Fibroblast of lung (primary cell): ENCODE measurements at regions not wholly inside any gene's neighbourhood (a gene's known extent, or its start where the extent isn't known, plus 50 kb on each side); places are given as distances from the start of the nearest gene placed in this dataset.

Source experiments
- DNase-seq, 2 donors: peaks; one replicate each; pipeline versions ENCODE4 v3.0.0 to v3.0.0-alpha.2; 2010; ENCODE audit warnings: low read depth in 2 of 2
- H2AFZ ChIP-seq: 2 replicates; pipeline ENCODE4 v1.5.1; 2012; ENCODE audit warnings: low read length, control low read depth, inconsistent platforms
- H3K27ac ChIP-seq: 2 replicates; pipeline ENCODE4 v1.5.1; 2011; ENCODE audit warnings: low read length, control low read depth; ENCODE audit not compliant: insufficient read depth
- H3K27me3 ChIP-seq: 2 replicates; pipeline ENCODE4 v1.5.1; 2011; ENCODE audit warnings: mild to moderate bottlenecking, low read length; ENCODE audit not compliant: control insufficient read depth, insufficient read depth
- H3K36me3 ChIP-seq: 2 replicates; pipeline ENCODE4 v1.5.1; 2011; ENCODE audit warnings: low read length; ENCODE audit not compliant: control insufficient read depth, insufficient read depth
- H3K4me1 ChIP-seq: 2 replicates; pipeline ENCODE4 v1.5.1; 2011; ENCODE audit warnings: low read length; ENCODE audit not compliant: control insufficient read depth, insufficient read depth; ENCODE audit errors: extremely low read depth
- H3K4me2 ChIP-seq: 2 replicates; pipeline ENCODE4 v1.5.1; 2011; ENCODE audit warnings: low read length, control low read depth; ENCODE audit not compliant: insufficient read depth; ENCODE audit errors: extremely low read depth
- H3K4me3 ChIP-seq, 4 experiments: fragments of 200-600 bp in 1 of 4; sonication (generic) in 1 of 4; replicated peaks in 1 of 4; 2 replicates each; pipeline ENCODE4 v1.5.1; 2011 to 2016; ENCODE audit warnings: low read length in 4 of 4, low read depth in 3 of 4, mild to moderate bottlenecking in 3 of 4, control low read depth in 2 of 4, inconsistent platforms in 1 of 4, mixed read lengths in 1 of 4; ENCODE audit not compliant: insufficient read depth in 1 of 4; ENCODE audit errors: control extremely low read depth in 1 of 4
- H3K79me2 ChIP-seq: 2 replicates; pipeline ENCODE4 v1.5.1; 2012; ENCODE audit warnings: mild to moderate bottlenecking, low read length, inconsistent platforms; ENCODE audit not compliant: control insufficient read depth, insufficient read depth
- H3K9ac ChIP-seq: 2 replicates; pipeline ENCODE4 v1.5.1; 2011; ENCODE audit warnings: mild to moderate bottlenecking, low read length, control low read depth; ENCODE audit not compliant: insufficient read depth
- H3K9me3 ChIP-seq: 2 replicates; pipeline ENCODE4 v1.5.1; 2012; ENCODE audit warnings: low read depth, low read length; ENCODE audit not compliant: control insufficient read depth, insufficient read depth
- H4K20me1 ChIP-seq: 2 replicates; pipeline ENCODE4 v1.5.1; 2011; ENCODE audit warnings: low read length; ENCODE audit not compliant: control insufficient read depth, insufficient read depth; ENCODE audit errors: extremely low read depth
- EZH2 ChIP-seq: IDR thresholded peaks from 2 replicates; pipeline ENCODE4 v1.5.1; 2012; ENCODE audit warnings: low read length, control low read depth, mild to moderate bottlenecking; ENCODE audit errors: missing control alignments
- TF ChIP-seq, protein P1 (sequence below), 2 donors: IDR thresholded peaks in 1 of 2; conservative IDR thresholded peaks in 1 of 2; 1 replicate in 1 of 2; 2 replicates in 1 of 2; pipeline ENCODE4 v1.5.1; 2011 to 2012; ENCODE audit warnings: low read length in 2 of 2, control low read depth in 1 of 2, inconsistent platforms in 1 of 2, low read depth in 1 of 2, mild to moderate bottlenecking in 1 of 2

DNA sequence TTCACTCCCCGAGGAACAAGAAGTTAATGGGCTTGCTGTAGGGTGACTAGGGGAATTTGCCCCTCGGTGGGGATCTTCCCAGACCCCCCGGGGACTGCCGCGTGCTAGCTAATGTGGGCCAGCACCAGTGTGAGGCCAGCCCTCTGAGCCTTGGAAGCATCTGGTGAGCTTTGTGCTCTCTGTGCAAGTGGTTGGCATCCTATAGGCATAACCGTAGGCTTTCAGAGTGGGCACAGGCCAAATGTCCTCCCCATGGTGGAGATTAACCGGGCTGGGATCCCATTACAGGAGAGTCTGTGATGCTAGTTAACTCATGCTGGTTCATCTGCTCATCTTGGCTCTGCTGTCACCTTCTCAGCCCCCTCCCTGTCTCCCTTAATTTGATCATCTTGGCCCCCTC lies 125.7 kb downstream of the TRIM29 start:
- H3K27me3 ChIP-seq = no peaks in the 10 kb centered on the region

DNA sequence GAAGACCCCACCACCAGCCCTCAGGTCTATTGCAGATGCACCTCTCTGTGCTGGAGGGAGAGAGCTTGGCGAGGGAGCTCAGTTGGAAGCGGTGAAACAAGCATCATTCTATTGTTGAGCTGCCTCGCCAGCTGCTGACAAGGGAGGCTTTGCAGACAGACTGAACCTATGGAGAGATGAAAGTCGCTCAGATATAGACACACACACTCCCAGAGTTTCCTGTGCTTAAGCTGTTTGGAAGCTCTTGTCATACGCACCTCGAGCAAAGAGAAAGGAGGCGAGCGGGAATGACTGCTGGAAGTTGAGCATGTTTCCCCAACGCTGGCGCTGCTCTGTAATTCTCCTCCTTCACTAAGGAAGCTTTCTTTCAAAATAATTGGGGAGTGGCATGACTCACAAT lies 126.1 kb downstream of the TRIM29 start:
- TF ChIP-seq, protein P1, sequence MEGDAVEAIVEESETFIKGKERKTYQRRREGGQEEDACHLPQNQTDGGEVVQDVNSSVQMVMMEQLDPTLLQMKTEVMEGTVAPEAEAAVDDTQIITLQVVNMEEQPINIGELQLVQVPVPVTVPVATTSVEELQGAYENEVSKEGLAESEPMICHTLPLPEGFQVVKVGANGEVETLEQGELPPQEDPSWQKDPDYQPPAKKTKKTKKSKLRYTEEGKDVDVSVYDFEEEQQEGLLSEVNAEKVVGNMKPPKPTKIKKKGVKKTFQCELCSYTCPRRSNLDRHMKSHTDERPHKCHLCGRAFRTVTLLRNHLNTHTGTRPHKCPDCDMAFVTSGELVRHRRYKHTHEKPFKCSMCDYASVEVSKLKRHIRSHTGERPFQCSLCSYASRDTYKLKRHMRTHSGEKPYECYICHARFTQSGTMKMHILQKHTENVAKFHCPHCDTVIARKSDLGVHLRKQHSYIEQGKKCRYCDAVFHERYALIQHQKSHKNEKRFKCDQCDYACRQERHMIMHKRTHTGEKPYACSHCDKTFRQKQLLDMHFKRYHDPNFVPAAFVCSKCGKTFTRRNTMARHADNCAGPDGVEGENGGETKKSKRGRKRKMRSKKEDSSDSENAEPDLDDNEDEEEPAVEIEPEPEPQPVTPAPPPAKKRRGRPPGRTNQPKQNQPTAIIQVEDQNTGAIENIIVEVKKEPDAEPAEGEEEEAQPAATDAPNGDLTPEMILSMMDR (conservative IDR thresholded peaks at IDR 0.05 in 1 of 2, IDR thresholded peaks at IDR 0.05 in 1 of 2; ENCODE audit: low read depth in 1 of 2, low read length in 2 of 2) = no peak
- no peak for TF ChIP-seq EZH2
- Histone ChIP-seq H3K4me2 (no peak overlapping the region), H3K9ac (no peak overlapping the region), H3K9me3 (no peaks in the 10 kb centered on the region), H4K20me1 (no peaks in the 10 kb centered on the region), H3K4me1 (no peaks in the 10 kb centered on the region), H3K27ac (no peak overlapping the region), H3K27me3 (no peaks in the 10 kb centered on the region), H3K4me3 (no peak overlapping the region), H2AFZ (no peak overlapping the region), H3K36me3 (no peaks in the 10 kb centered on the region), H3K79me2 (no peaks in the 10 kb centered on the region)
- no peak for DNase-seq

More for the DNA sequence above, 125.7 kb downstream of the TRIM29 start:
- DNase-seq = no peak
- Histone ChIP-seq H3K36me3 (no peaks in the 10 kb centered on the region), H3K4me3 (no peak overlapping the region), H3K27ac (no peak overlapping the region), H3K9me3 (no peaks in the 10 kb centered on the region), H2AFZ (no peak overlapping the region), H3K9ac (no peak overlapping the region), H4K20me1 (no peaks in the 10 kb centered on the region), H3K4me1 (no peaks in the 10 kb centered on the region), H3K4me2 (no peak overlapping the region), H3K79me2 (no peaks in the 10 kb centered on the region)
- TF ChIP-seq EZH2 = no peak
- TF ChIP-seq, protein P1 (conservative IDR thresholded peaks at IDR 0.05 in 1 of 2, IDR thresholded peaks at IDR 0.05 in 1 of 2; ENCODE audit: low read depth in 1 of 2, low read length in 2 of 2) = no peak

DNA sequence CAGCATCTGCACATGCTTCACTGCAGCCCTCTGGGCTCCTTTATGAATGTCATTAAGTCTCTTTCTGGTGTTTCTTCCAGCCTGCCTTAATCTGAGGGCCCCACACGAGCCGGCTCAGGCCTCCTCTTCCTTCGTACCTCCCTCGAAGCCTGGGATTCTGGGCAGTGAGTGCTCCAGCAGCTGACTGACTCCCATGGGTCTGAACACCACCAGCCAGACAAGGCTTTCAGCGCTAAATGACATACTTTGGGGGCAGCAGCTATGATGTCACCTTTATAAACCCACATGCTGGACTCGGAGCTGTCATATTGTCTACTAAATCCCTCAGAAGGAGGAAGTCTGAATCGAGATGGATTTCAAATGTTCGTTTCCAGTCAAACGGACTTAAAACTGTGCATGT lies 127.1 kb downstream of the TRIM29 start:
- H3K4me3 ChIP-seq = no peak overlapping the region
- no peaks in the 10 kb centered on the region for H3K27me3 ChIP-seq
- H3K4me1 ChIP-seq = no peaks in the 10 kb centered on the region
- H2AFZ ChIP-seq = no peak overlapping the region
- no peak for DNase-seq
- H4K20me1 ChIP-seq = no peaks in the 10 kb centered on the region
- H3K79me2 ChIP-seq = no peaks in the 10 kb centered on the region
- H3K9ac ChIP-seq = no peak overlapping the region
- no peaks in the 10 kb centered on the region for H3K9me3 ChIP-seq
- H3K36me3 ChIP-seq = no peaks in the 10 kb centered on the region
- H3K4me2 ChIP-seq = no peak overlapping the region
- TF ChIP-seq, protein P1 (conservative IDR thresholded peaks at IDR 0.05 in 1 of 2, IDR thresholded peaks at IDR 0.05 in 1 of 2; ENCODE audit: low read depth in 1 of 2, low read length in 2 of 2) = no peak
- no peak for TF ChIP-seq EZH2
- no peak overlapping the region for H3K27ac ChIP-seq
